ENCODE measurements at regions not wholly inside any gene's neighbourhood (a gene's known extent, or its start where the extent isn't known, plus 50 kb on each side); places are given as distances from the start of the nearest gene placed in this dataset.
A peak's percentile ranks its signal among the peaks of the same experiment; 100 is the strongest.
"Not testable (repeated sequence)": the region's sequence is repeated elsewhere in the genome, so short reads cannot be mapped to it uniquely, and the experiment has no call there.

DNA sequence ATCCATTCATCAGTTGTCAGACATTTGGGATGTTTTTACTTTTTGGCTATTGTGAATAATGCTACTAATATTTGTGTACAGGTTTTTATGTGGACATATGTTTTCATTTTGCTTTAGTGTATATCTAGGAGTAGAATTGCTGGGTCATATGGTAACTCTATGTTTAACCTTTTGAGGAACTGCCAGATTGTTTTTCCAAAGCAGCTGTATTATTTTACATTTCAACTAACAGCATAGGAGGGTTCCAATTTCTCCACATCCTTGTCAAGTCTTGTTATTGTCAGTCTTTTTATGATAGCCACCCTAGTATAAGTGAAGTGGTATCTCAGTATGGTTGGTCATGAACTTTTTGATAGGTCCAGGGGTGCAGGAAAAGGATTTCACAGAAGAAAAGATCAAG is 114.5 kb upstream of the FAM9C start:
- Histone ChIP-seq H3K4me3 (ENCODE audit: low read length) (no peak overlapping the region), H3K9me3 (ENCODE audit: control insufficient read depth in 2 of 3, low read length in 3 of 3) (no peaks in the 10 kb centered on the region), H3K27me3 (ENCODE audit: control insufficient read depth in 2 of 2, insufficient read depth in 2 of 2, low read length in 2 of 2) (no peaks in the 10 kb centered on the region), H3K4me1 (ENCODE audit: control insufficient read depth in 2 of 2, insufficient read depth in 2 of 2, low read length in 2 of 2) (no peaks in the 10 kb centered on the region), H3K27ac (ENCODE audit: low read depth, low read length) (no peak overlapping the region), H3K36me3 (ENCODE audit: control insufficient read depth in 2 of 3, insufficient read depth in 3 of 3, low read length in 3 of 3) (no peaks in the 10 kb centered on the region)
- ATAC-seq (no peak), DNase-seq (no peak)
- ChIA-PET POLR2A (no interaction called here), CTCF (no interaction called here)
- Mint-ChIP-seq H3K4me3 (no peak overlapping the region), H3K9me3 (peaks cover 0 to 17% (median 7%) of the 10 kb centered on the region in 11 donors), H3K36me3 (peaks cover 0 to 13% (median 5%) of the 10 kb centered on the region in 5 donors), H3K27ac (no peak overlapping the region), H3K27me3 (no peaks in the 10 kb centered on the region), H3K4me1 (peaks cover 0 to 23% (median 10%) of the 10 kb centered on the region in 7 donors)
- intact Hi-C loops (cut with micrococcal nuclease): no loop called here

- POLR2A ChIA-PET; intact Hi-C loops (cut with micrococcal nuclease); ATAC-seq; H3K4me1 ChIP-seq (ENCODE audit: control insufficient read depth in 2 of 2, insufficient read depth in 2 of 2, low read length in 2 of 2); H3K27ac Mint-ChIP-seq; H3K9me3 ChIP-seq (ENCODE audit: control insufficient read depth in 2 of 3, low read length in 3 of 3); H3K27ac ChIP-seq (ENCODE audit: low read depth, low read length); H3K27me3 Mint-ChIP-seq; H3K27me3 ChIP-seq (ENCODE audit: control insufficient read depth in 2 of 2, insufficient read depth in 2 of 2, low read length in 2 of 2); DNase-seq; H3K4me3 Mint-ChIP-seq; H3K36me3 ChIP-seq (ENCODE audit: control insufficient read depth in 2 of 3, insufficient read depth in 3 of 3, low read length in 3 of 3); H3K4me3 ChIP-seq (ENCODE audit: low read length); CTCF ChIA-PET: not testable (repeated sequence)
- Mint-ChIP-seq H3K9me3 (peaks cover 0 to 30% (median 9%) of the 10 kb centered on the region in 11 donors), H3K36me3 (peaks cover 0 to 22% (median 5%) of the 10 kb centered on the region in 5 donors), H3K4me1 (peaks cover 0 to 29% (median 18%) of the 10 kb centered on the region in 7 donors)
Observed at GRCh38 chrX:13155550-13155949, 111.1 kb upstream of the FAM9C start.

DNA sequence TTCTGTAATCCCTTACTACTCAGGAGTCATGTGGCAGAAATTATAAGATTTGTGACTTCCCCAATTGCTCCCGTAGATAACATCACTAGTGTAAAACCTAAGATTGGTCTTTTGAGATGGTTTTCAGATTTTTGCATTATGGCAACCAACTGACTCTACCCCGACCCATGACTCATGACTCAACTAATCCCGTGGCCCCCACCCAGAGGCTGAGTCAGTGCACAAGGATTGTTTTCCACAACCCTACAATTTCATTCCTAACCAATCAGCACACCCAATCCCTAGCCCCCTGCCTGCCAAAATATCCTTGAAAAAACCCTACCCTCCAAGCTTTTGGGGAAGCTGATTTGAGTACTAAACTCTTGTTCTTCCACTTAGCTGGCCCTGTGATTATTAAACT is 109.4 kb upstream of the FAM9C start:
- H3K36me3 ChIP-seq (ENCODE audit: control insufficient read depth in 2 of 3, insufficient read depth in 3 of 3, low read length in 3 of 3): no peaks in the 10 kb centered on the region
- Mint-ChIP-seq H3K4me1 (peaks cover 0 to 21% (median 18%) of the 10 kb centered on the region in 7 donors), H3K4me3 (no peak overlapping the region), H3K27ac (peak overlapping the region in 4 of 9 donors; percentile 18 to 63 (median 46)), H3K36me3 (peaks cover 0 to 17% (median 5%) of the 10 kb centered on the region in 5 donors), H3K27me3 (no peaks in the 10 kb centered on the region), H3K9me3 (peaks cover 0 to 30% (median 9%) of the 10 kb centered on the region in 11 donors)
- intact Hi-C loops (cut with micrococcal nuclease): loop anchor here (2.0 to 5.0 kb wide), 6 partner anchors 23 to 381 kb away; partner anchors contain the start of gene TMSB4X (in 1 of the 2)
- ChIA-PET CTCF (no interaction called here), POLR2A (interaction anchor here (1.0 kb wide), 1 partner anchor 30 kb away, joined by 3 read pairs; no protein-coding TSS in a partner anchor)
- H3K4me1 ChIP-seq (ENCODE audit: control insufficient read depth in 2 of 2, insufficient read depth in 2 of 2, low read length in 2 of 2): peaks cover 7 to 8% of the 10 kb centered on the region in 2 donors
- H3K9me3 ChIP-seq (ENCODE audit: control insufficient read depth in 2 of 3, low read length in 3 of 3): no peaks in the 10 kb centered on the region
- no peak for ATAC-seq
- no peak for DNase-seq
- no peak overlapping the region for H3K4me3 ChIP-seq (ENCODE audit: low read length)
- no peaks in the 10 kb centered on the region for H3K27me3 ChIP-seq (ENCODE audit: control insufficient read depth in 2 of 2, insufficient read depth in 2 of 2, low read length in 2 of 2)
- H3K27ac ChIP-seq (ENCODE audit: low read depth, low read length): no peak overlapping the region

DNA sequence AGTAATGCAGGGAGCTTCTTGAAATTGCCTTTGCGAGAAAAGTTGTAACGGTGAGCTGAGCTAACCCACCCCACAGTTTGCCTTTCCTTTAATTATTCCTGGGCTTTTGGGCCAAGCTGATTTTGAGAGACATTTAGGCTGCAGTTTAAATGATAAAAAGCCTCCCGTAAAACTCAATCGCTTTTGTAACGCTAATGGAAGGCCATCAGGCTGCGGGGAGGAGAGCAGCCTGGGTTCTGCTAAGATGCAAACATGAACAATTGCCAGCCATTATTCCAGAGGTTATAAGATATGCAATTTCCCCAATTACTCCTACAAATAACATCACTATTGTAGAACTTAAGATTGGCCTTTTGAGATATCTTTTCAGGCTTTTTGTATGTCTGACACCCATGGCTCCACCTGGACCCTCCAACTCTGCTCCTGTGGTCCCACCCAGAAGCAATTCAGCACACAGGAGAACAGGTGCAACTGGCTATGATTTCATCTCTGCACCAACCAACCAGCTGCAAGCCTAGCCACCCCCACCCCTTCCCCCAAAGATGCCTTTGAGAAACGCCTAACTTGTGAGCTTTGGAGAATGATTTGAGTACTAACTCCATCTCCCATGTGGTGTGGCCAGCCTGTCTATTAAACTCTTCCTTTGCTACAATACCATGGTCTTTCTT is 108.2 kb upstream of the FAM9C start:
- Histone ChIP-seq H3K27ac (ENCODE audit: low read depth, low read length) (peak overlapping the region; percentile 53), H3K9me3 (ENCODE audit: control insufficient read depth in 2 of 3, low read length in 3 of 3) (no peaks in the 10 kb centered on the region), H3K27me3 (ENCODE audit: control insufficient read depth in 2 of 2, insufficient read depth in 2 of 2, low read length in 2 of 2) (no peaks in the 10 kb centered on the region), H3K4me1 (ENCODE audit: control insufficient read depth in 2 of 2, insufficient read depth in 2 of 2, low read length in 2 of 2) (peaks cover 7 to 8% of the 10 kb centered on the region in 2 donors), H3K36me3 (ENCODE audit: control insufficient read depth in 2 of 3, insufficient read depth in 3 of 3, low read length in 3 of 3) (no peaks in the 10 kb centered on the region), H3K4me3 (ENCODE audit: low read length) (no peak overlapping the region)
- DNase-seq: no peak
- H3K4me3 Mint-ChIP-seq: peak overlapping the region in 8 of 10 donors; percentile 46 to 75 (median 68)
- H3K4me1 Mint-ChIP-seq: peaks cover 0 to 31% (median 18%) of the 10 kb centered on the region in 7 donors
- H3K27me3 Mint-ChIP-seq: no peaks in the 10 kb centered on the region
- H3K27ac Mint-ChIP-seq: peak overlapping the region; percentile 78 to 94 (median 85)
- ATAC-seq: no peak
- peaks cover 0 to 19% (median 5%) of the 10 kb centered on the region in 5 donors for H3K36me3 Mint-ChIP-seq
- H3K9me3 Mint-ChIP-seq: peaks cover 0 to 35% (median 9%) of the 10 kb centered on the region in 11 donors
- intact Hi-C loops (cut with micrococcal nuclease): loop anchor here (1.0 to 5.0 kb wide), 8 partner anchors 15 to 380 kb away; partner anchors contain the start of gene TMSB4X (in 1 of the 2)
- ChIA-PET CTCF (interaction anchor here (1.4 kb wide), 1 partner anchor 206 kb away, joined by 7 read pairs; no protein-coding TSS in a partner anchor), POLR2A (interaction anchor here (0.6 to 1.0 kb wide), 6 partner anchors 15 to 213 kb away, joined by 3 to 5 read pairs (median 3); no protein-coding TSS in a partner anchor)

DNA sequence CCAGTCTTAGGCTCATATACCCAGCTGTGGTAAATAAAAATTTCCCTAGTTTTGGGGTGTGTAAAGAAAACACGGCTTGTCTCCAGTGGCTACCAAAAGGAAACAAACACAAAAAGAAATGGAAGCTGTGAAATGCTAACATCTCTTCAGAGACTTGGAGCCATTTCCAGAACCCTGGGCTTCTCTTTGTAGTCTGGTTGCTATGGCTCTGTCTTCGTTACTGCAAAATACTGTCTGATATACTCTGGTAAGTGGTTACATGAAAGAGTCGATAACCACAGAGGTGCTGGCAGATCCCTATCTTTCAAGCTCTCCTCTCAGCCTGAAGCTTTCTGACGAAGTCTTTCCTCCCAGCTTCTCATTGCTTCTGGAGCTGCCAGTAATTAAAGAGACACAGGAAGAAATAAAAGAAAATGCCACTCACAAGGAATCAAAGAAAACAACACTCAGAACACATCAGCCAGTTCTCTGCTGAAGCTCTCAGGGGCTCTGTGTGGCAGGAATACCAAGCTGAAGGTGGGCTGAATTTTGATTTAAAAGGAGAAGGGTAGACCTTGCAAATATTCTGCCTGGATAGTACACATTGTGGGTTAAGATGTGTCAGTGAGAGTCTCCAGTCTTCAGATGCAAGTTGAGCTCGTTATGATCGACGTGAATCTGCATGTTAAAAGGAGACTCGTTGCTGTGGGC is 107.6 kb upstream of the FAM9C start:
- peaks cover under 1 to 42% (median 13%) of the 10 kb centered on the region in 11 donors for H3K9me3 Mint-ChIP-seq
- ChIA-PET CTCF (interaction anchor here (1.4 kb wide), 1 partner anchor 205 kb away, joined by 7 read pairs; no protein-coding TSS in a partner anchor), POLR2A (interaction anchor here (0.6 to 1.0 kb wide), 6 partner anchors 15 to 216 kb away, joined by 3 to 5 read pairs (median 3); no protein-coding TSS in a partner anchor)
- Histone ChIP-seq H3K9me3 (ENCODE audit: control insufficient read depth in 2 of 3, low read length in 3 of 3) (peaks cover 0 to 4% (median 0%) of the 10 kb centered on the region in 3 experiments), H3K4me1 (ENCODE audit: control insufficient read depth in 2 of 2, insufficient read depth in 2 of 2, low read length in 2 of 2) (peaks cover 7 to 8% of the 10 kb centered on the region in 2 donors), H3K36me3 (ENCODE audit: control insufficient read depth in 2 of 3, insufficient read depth in 3 of 3, low read length in 3 of 3) (no peaks in the 10 kb centered on the region), H3K27ac (ENCODE audit: low read depth, low read length) (peak overlapping the region; percentile 55), H3K4me3 (ENCODE audit: low read length) (no peak overlapping the region), H3K27me3 (ENCODE audit: control insufficient read depth in 2 of 2, insufficient read depth in 2 of 2, low read length in 2 of 2) (no peaks in the 10 kb centered on the region)
- peaks cover 0 to 31% (median 18%) of the 10 kb centered on the region in 7 donors for H3K4me1 Mint-ChIP-seq
- intact Hi-C loops (cut with micrococcal nuclease): loop anchor here (1.0 to 5.0 kb wide), 9 partner anchors 15 to 380 kb away; partner anchors contain the start of gene TMSB4X (in 1 of the 2)
- ATAC-seq (peak; percentile 96), DNase-seq (peak in 7 of 9 donors; percentile 51 to 82 (median 80))
- peak overlapping the region; percentile 46 to 77 (median 68) for H3K4me3 Mint-ChIP-seq
- H3K36me3 Mint-ChIP-seq: peaks cover 0 to 23% (median 5%) of the 10 kb centered on the region in 5 donors
- H3K27ac Mint-ChIP-seq: peak overlapping the region; percentile 78 to 94 (median 85)
- no peaks in the 10 kb centered on the region for H3K27me3 Mint-ChIP-seq

DNA sequence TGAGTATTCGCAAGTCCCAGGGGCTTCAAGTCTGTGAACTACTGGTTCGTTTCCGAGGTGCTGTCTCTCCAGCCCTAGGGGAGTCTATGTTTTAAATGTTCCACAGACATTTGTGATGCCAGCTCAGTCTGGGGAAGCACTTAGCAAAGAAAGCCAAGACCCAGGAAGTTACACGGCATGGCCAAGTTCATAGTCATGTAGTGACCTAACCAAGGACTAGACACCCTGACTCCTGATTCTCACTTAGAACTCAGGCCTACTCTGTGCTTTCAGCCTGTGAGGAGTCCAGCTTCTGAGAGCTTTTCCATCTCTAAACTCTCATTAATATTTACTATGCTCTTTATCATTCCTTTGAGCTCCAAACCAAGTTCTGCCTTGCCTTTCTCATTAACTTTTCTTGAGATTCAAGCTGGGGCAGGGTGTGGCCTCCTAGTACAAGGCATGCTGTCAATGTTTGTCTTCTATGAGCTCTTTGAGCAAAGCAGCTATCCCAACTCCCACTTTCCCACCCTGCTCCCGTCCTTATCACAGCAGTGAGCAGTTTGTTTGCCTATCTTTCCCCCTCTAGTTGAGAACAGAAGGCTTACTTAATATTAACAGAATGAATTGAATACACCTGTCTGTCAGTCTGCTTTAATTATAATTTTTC is 105.4 kb upstream of the FAM9C start:
- Histone ChIP-seq H3K27me3 (ENCODE audit: control insufficient read depth in 2 of 2, insufficient read depth in 2 of 2, low read length in 2 of 2) (no peaks in the 10 kb centered on the region), H3K27ac (ENCODE audit: low read depth, low read length) (no peak overlapping the region), H3K4me1 (ENCODE audit: control insufficient read depth in 2 of 2, insufficient read depth in 2 of 2, low read length in 2 of 2) (peaks cover 7 to 8% of the 10 kb centered on the region in 2 donors), H3K9me3 (ENCODE audit: control insufficient read depth in 2 of 3, low read length in 3 of 3) (peaks cover 0 to 11% (median 0%) of the 10 kb centered on the region in 3 experiments), H3K36me3 (ENCODE audit: control insufficient read depth in 2 of 3, insufficient read depth in 3 of 3, low read length in 3 of 3) (no peaks in the 10 kb centered on the region), H3K4me3 (ENCODE audit: low read length) (no peak overlapping the region)
- CTCF ChIA-PET: no interaction called here
- Mint-ChIP-seq H3K27ac (peak overlapping the region in 1 of 9 donors; percentile 83), H3K4me1 (peaks cover 0 to 31% (median 18%) of the 10 kb centered on the region in 7 donors), H3K9me3 (peaks cover 3 to 56% (median 19%) of the 10 kb centered on the region in 11 donors), H3K27me3 (no peaks in the 10 kb centered on the region), H3K4me3 (no peak overlapping the region), H3K36me3 (peaks cover 3 to 32% (median 5%) of the 10 kb centered on the region in 5 donors)
- intact Hi-C loops (cut with micrococcal nuclease): loop anchor here (2.0 to 10.0 kb wide), 6 partner anchors 27 to 378 kb away; partner anchors contain the start of gene TMSB4X (in 1 of the 2)
- no peak for ATAC-seq
- DNase-seq: no peak
- POLR2A ChIA-PET: no interaction called here

All from naive thymus-derived CD4-positive, alpha-beta T cell (primary cell).